ENCODE measurements at regions not wholly inside any gene's neighbourhood (a gene's known extent, or its start where the extent isn't known, plus 50 kb on each side); places are given as distances from the start of the nearest gene placed in this dataset.
"Not testable (repeated sequence)": the region's sequence is repeated elsewhere in the genome, so short reads cannot be mapped to it uniquely, and the experiment has no call there.

DNA sequence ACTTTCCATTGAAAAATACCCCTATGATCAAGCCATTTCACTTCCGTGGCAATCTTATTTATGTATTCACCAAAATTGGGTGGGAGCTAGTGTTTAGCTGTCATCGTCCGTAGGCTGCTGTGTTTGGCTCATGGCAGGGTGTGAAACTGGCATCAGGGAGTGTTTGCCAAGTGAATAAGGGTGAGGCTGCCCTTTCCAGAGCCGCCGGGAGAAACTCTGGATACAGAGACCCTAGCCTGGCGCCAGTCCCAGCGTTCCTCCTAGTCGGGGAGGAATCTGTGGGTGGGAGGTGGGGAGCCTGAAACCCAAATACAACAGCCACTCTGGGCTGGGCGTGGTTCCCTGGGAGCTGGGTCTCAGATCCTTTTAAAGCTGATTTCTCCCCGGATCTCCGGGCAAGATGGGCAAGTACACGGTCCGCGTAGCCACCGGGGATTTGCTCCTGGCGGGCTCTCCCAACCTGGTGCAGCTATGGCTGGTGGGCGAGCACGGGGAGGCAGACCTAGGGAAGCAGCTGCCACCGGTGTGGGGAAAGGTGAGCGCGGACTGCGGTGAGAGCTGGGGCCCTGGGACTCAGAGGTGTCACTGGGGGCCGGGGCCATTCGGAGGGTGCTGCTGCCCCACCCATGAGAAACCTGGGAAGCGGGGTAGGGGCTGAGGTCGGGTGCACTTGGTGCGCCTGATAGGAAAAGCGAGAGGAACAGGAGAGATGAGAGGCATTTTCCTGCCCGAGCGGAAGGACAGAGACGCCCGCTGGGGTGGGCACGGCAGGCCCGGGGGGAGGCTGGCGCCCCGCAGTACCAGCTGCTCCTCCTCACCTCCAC, 62.1 kb upstream of the TEKT1 start:
- no peak overlapping the region for H3K4me3 ChIP-seq (ENCODE audit: low read depth, low read length)
- DNase-seq (ENCODE audit: low read depth), result no peak

DNA sequence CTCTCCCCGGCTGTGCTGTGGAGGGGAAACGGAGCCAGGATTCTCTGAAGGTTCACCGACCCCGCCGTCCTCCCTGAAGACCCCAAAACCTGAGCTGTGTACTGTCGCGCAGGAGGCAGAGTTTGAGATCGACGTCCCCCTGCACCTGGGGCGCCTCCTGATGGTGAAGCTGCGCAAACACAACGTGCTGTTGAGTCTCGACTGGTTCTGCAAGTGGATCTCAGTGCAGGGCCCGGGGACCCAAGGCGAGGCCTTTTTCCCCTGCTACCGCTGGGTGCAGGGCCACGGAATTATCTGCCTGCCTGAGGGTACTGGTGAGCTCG, 62.6 kb upstream of the TEKT1 start:
- DNase-seq (ENCODE audit: low read depth), result no peak
- no peak overlapping the region for H3K4me3 ChIP-seq (ENCODE audit: low read depth, low read length)

- H3K4me3 ChIP-seq (ENCODE audit: low read depth, low read length), result no peak overlapping the region
- no peak for DNase-seq (ENCODE audit: low read depth)
Measured at GRCh38 chr17:6901086-6901485, 69.6 kb upstream of the TEKT1 start.

DNA sequence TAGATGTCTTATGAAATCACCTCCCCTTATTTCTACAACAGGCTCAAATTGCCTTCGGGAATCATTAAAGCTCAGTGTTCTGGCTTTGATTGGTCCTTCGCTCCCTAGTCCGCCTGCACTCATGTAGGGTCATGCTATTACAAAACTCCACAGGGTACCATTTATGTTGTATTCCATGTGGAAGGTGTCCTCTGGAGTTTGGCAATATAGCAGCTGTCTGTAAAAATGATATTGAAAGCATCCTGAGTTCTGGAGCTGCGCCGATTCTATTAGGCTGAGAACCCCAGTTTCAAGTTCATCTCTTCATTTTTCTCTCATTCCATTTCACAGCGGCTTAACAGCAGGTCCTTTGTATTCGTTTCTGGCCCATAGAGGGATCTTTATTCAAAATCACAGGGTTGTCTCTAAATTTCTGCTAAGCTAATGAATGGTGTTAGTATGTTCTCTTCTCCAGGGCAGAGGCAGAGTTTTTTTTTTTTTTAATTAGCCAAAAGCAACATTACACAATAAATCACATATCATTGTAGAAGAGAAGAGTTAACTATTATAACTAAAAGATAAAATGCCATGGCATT, 71.9 kb upstream of the TEKT1 start:
- H3K4me3 ChIP-seq (ENCODE audit: low read depth, low read length), result no peak overlapping the region
- DNase-seq (ENCODE audit: low read depth), result no peak

GRCh38 chr17:6908807-6909206, 77.3 kb upstream of the TEKT1 start:
- no peak for DNase-seq (ENCODE audit: low read depth)
- H3K4me3 ChIP-seq (ENCODE audit: low read depth, low read length), result no peak overlapping the region

- peak; percentile 12 for DNase-seq (ENCODE audit: low read depth)
- no peak overlapping the region for H3K4me3 ChIP-seq (ENCODE audit: low read depth, low read length)
Measured at GRCh38 chr17:6910987-6911603, 79.6 kb upstream of the TEKT1 start.

DNA sequence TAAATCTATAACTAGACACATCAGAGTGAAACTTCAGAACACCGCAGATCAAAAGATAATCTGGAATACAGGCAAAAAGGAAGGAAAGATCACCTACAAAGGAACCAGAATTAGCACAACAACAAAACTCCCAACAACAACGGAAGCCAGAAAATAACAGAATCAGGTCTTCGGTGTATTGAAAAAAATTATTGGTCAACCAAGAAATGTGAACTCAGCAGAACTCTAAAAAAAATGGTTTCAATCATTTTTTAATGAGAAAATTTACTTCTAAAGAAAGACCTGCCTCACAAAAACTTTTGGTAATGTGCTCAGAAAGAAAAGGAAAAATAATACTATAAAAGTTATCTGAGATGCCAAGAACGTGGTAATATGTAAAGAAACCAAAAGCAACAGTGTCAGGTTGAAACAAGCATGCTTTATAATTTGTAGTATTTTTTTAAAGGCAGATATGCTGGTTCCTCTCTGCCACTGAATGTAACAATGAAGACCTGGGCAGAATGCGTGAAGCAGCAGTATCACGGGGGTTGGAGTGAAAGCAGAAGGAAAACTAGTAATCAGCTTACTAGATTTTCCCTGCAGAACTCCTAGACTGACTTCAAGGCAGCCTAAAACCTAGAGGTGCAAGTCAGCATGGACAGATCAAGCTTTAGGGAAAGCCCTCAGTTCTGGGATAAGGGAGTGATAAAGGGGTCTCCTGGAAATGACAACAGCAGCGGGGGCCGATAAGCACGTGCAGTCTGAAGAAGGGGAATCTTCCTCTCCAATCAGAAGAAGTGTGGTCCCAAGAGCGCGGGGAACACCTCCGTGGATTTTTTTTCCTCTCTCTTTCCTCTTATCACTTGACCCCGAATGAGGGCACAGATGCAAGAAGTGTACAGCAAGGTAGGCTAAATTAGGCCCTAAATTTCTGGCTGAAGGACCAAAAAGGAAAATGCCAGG, 80.9 kb upstream of the TEKT1 start:
- H3K4me3 ChIP-seq (ENCODE audit: low read depth, low read length), result no peak overlapping the region
- no peak for DNase-seq (ENCODE audit: low read depth)

- DNase-seq (ENCODE audit: low read depth), result peak; percentile 19
- H3K4me3 ChIP-seq (ENCODE audit: low read depth, low read length), result no peak overlapping the region
Measured at GRCh38 chr17:6913608-6914443, 82.0 kb upstream of the ALOX12 start.

DNA sequence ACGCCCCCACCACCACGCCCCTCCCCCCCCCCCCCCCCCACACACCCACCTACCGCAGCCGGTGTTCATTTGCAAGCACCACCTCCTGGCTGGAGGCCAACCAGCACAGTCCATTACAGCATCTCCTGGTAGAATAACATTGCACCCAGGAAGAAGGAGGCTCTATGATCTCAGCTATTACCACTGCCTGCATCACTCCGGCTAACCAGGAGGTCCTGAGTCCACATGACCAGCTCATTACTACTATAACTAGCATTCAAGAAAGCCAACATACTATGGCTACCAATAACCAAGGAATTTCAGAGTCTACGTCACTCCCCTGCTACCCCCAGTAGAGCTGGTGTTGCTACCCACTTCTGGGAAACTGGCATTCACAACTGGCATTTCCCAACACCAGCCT, 81.1 kb upstream of the ALOX12 start:
- DNase-seq (ENCODE audit: low read depth), result peak; percentile 1
- no peak overlapping the region for H3K4me3 ChIP-seq (ENCODE audit: low read depth, low read length)

- H3K4me3 ChIP-seq (ENCODE audit: low read depth, low read length), result no peak overlapping the region
- DNase-seq (ENCODE audit: low read depth), result no peak
Measured at GRCh38 chr17:6915620-6916019, 80.2 kb upstream of the ALOX12 start.

DNA sequence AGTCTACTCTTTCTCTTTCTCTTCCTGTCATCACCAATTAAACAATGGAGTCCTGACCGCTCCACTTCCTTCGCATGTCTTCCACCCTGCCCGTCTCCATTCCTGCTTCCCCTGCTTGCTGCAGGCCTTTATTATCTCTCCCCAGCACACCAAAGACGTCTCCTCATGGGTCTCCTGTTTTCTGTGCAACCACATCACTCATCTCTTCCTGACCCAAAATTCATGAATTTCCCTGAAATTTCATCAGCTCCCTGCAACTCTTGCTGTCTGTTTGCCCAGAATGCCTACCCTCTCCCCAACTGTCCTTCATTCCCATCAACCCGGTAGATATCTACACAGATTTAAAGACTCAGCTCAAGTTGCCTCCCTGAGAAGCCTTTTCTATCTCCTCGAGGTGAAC, 76.7 kb upstream of the ALOX12 start:
- no peak for DNase-seq (ENCODE audit: low read depth)

GRCh38 chr17:6923385-6923784, 72.5 kb upstream of the ALOX12 start:
- H3K4me3 ChIP-seq (ENCODE audit: low read depth, low read length), result no peak overlapping the region
- no peak for DNase-seq (ENCODE audit: low read depth)

More for the DNA sequence above, 76.7 kb upstream of the ALOX12 start:
- H3K4me3 ChIP-seq (ENCODE audit: low read depth, low read length), result no peak overlapping the region

DNA sequence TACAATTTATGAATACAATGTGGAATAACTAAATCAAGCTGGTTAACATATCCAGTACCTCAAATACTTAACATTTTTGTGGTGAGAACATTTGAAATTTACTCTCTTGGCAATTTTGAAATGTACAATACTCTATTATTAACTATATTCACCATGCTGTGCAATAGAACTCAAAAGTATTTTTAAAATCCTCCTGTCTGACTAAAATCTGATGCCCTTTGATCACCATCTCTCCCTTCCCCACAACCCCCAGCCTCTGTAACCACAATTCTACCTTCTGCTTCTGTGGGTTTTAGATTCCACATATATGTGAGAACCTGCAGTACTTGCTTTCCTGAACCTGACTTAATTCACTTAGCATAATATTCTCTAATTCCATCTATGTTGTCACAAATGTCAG, 71.6 kb upstream of the ALOX12 start:
- no peak for DNase-seq (ENCODE audit: low read depth)
- H3K4me3 ChIP-seq (ENCODE audit: low read depth, low read length), result no peak overlapping the region

DNA sequence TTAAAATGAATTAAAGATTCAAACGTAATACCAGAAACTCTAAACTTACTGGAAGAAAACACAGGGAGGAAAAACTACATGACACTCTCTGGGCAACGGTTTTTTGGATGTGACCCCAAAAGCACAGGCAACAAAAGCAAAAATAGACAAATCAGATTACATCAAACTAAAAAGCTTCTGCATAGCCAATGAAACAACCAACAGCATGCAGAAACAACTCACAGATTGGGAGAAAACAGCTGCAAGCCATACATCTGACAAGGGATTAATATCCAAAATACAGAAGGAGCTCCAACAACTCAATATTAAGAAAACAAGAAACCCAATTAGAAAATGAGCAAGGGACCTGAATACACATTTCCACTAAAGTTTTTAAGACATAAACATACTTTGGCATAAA, 69.2 kb upstream of the ALOX12 start:
- H3K4me3 ChIP-seq (ENCODE audit: low read depth, low read length), result no peak overlapping the region
- no peak for DNase-seq (ENCODE audit: low read depth)

DNA sequence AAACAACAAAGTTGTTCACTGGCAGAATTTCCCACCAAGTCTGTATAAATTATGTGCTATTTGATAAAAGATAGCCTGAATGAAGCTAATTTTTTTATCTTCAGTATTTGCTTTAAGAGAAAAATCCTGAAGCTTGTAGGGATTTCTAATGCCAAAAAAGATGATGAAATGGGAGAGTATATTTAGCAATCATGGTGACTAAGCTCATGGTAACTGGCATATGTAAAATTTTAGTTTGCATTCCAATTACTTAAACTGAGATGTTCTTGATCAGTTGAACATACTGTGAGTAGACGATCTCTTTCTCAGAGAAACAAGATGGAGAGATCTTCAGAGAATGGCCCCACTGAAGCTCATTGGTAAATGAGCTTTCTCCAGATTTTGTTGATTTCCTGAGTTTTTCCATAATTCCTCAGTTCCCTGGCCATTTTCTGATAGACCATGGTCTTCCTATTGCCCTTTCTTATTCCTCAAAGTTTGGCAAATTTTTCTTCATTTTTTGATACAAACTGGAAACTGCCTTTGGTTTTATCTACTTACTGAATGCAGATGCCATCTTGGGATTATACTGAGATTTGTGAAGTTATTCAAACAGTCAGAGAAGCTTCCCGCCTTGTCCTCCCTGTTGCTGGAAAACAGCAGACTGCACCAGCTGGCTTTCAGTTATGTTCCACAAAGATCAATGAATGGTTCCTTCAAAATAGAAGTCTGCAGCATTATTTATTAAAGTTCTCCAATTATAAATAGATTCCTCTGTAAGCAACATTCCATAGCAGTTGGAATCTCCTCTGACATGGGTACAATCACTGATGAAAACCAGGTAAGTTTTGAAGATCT, 68.3 kb upstream of the ALOX12 start:
- no peak overlapping the region for H3K4me3 ChIP-seq (ENCODE audit: low read depth, low read length)
- DNase-seq (ENCODE audit: low read depth), result peak; percentile 40

DNA sequence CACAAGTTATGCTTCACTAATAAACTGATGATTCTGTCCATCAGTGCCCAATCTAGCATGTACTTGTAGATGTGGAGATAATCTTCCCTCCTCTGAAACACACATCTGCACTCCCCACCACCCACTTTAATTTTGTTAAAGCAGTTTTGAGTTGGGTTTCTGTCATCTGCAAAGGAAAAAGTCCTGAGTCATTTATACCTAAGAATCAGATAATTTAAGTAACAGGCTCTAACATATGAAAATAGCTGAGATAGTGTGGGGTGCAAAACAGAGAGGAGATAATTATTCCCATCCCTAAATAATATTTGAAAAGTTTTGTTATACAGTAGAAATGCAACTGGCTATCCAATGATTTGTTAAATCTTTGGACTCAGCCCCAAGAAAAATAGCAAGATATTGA, 67.7 kb upstream of the ALOX12 start:
- no peak for DNase-seq (ENCODE audit: low read depth)
- no peak overlapping the region for H3K4me3 ChIP-seq (ENCODE audit: low read depth, low read length)

DNA sequence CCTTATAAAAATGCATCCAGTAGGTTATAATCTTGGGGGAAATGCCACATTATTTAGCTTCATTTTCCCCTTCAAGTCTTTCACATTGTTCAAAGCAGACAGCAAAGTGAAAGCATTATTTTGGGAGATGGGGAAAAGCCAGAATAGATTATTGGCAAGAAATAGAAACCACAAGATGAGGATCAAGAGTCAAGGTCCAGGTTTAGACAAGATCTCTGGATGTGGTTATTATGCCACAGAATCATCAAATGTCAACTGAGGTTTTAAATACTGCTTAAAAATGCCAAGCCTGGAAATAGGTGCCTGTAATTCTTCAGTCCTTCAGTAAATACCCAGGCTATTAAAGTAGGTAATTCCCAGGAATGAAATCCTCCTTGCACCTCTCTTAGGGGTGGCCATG, 65.1 kb upstream of the ALOX12 start:
- DNase-seq (ENCODE audit: low read depth), result no peak
- H3K4me3 ChIP-seq (ENCODE audit: low read depth, low read length), result no peak overlapping the region

- H3K4me3 ChIP-seq (ENCODE audit: low read depth, low read length); DNase-seq (ENCODE audit: low read depth): not testable (repeated sequence)
Measured at GRCh38 chr17:6934544-6934943, 61.3 kb upstream of the ALOX12 start.
